ENCODE measurements at regions not wholly inside any gene's neighbourhood (a gene's known extent, or its start where the extent isn't known, plus 50 kb on each side); places are given as distances from the start of the nearest gene placed in this dataset.

- FAIRE-seq (no peak), DNase-seq (ENCODE audit: low read depth in 1 of 2, low spot score in 2 of 2) (no peak)
- no peak overlapping the region for H3K9ac ChIP-seq (replicated peaks in 1 of 4; ENCODE audit: extremely low read depth in 1 of 4, low read depth in 3 of 4, low read length in 3 of 4)
- H3K27ac ChIP-seq (ENCODE audit: low read depth, low read length): no peak overlapping the region
- 100% methylated on average over 1 of the region's 1 CpG; no CpG with 5 or more reads in 1 of the 2 experiments for WGBS, 2 experiments (ENCODE audit: extremely low coverage in 1 of 2, insufficient coverage in 1 of 2, insufficient read length in 1 of 2, insufficient replicate concordance in 2 of 2, low coverage in 1 of 2, low lambda C conversion rate in 2 of 2, missing lambda C conversion rate in 1 of 2)
- no peak overlapping the region for H2BK15ac ChIP-seq (ENCODE audit: low read length)
- peaks cover 0 to 3% (median 0%) of the 10 kb centered on the region in 4 experiments; a peak in 1 of 7 replicates for H3K4me1 ChIP-seq (replicated peaks in 1 of 4; ENCODE audit: control insufficient read depth in 3 of 4, insufficient read depth in 4 of 4, low read length in 3 of 4)
- no peaks in the 10 kb centered on the region for H3K9me3 ChIP-seq (ENCODE audit: insufficient read depth in 2 of 2, low read depth in 1 of 2, low read length in 1 of 2)
- no peak overlapping the region for H2BK12ac ChIP-seq (ENCODE audit: low read depth, low read length)
- no peak overlapping the region for H3K23ac ChIP-seq (ENCODE audit: insufficient read length)
- H3K4ac ChIP-seq (replicated peaks; ENCODE audit: insufficient read length, low read depth, low read length): no peak overlapping the region
- H3K27me3 ChIP-seq (replicated peaks in 1 of 4; ENCODE audit: control insufficient read depth in 3 of 4, extremely low read depth in 1 of 4, insufficient read depth in 3 of 4, low read length in 3 of 4): no peaks in the 10 kb centered on the region
- H4K5ac ChIP-seq (ENCODE audit: insufficient read length, low read depth, low read length): no peak overlapping the region
- no peaks in the 10 kb centered on the region for H3K79me1 ChIP-seq (ENCODE audit: low read depth, low read length)
- H2BK20ac ChIP-seq (ENCODE audit: low read length): no peak overlapping the region
- H3K4me3 ChIP-seq (ENCODE audit: extremely low read depth in 1 of 4, insufficient read depth in 2 of 4, low read depth in 3 of 4, low read length in 4 of 4): no peak overlapping the region
- ChIA-PET CTCF (ENCODE audit: partially characterized antibody) (interaction anchor here (0.6 to 1.5 kb wide), 2 partner anchors 14 to 262 kb away, joined by 3 to 4 read pairs; no protein-coding TSS in a partner anchor), POLR2A (ENCODE audit: partially characterized antibody) (no interaction called here)
- H3K79me2 ChIP-seq (ENCODE audit: control insufficient read depth in 1 of 2, insufficient read depth in 2 of 2, low read length in 2 of 2): no peaks in the 10 kb centered on the region
- H4K8ac ChIP-seq (ENCODE audit: extremely low read depth, insufficient read depth, low read length): no peak overlapping the region
- no peak overlapping the region for H3K56ac ChIP-seq (replicated peaks; ENCODE audit: insufficient read length, low read depth, low read length)
- H3K23me2 ChIP-seq (ENCODE audit: low read depth, low read length): no peaks in the 10 kb centered on the region
- no peak overlapping the region for H4K91ac ChIP-seq (replicated peaks; ENCODE audit: insufficient read length, low read length)
- no peak overlapping the region for H2BK120ac ChIP-seq (replicated peaks; ENCODE audit: low read depth, low read length)
- H3K36me3 ChIP-seq (ENCODE audit: control insufficient read depth in 2 of 4, insufficient read depth in 4 of 4, low read length in 3 of 4): no peaks in the 10 kb centered on the region
- H3K18ac ChIP-seq (ENCODE audit: extremely low read depth, low read length): no peak overlapping the region
- H3K4me2 ChIP-seq (ENCODE audit: insufficient read depth in 1 of 2, low read depth in 2 of 2, low read length in 2 of 2): no peak overlapping the region
- no peak overlapping the region for H2BK5ac ChIP-seq (ENCODE audit: low read depth, low read length)
- TF ChIP-seq CTBP2 (IDR thresholded peaks at IDR 0.05; ENCODE audit: borderline replicate concordance, insufficient read depth, insufficient read length, low read length): no peak
- TF ChIP-seq USF2 (IDR thresholded peaks at IDR 0.05; ENCODE audit: low read length): no peak
- no peak for TF ChIP-seq KDM5A (IDR thresholded peaks at IDR 0.05; ENCODE audit: low read length)
- TF ChIP-seq KDM4A (IDR thresholded peaks at IDR 0.05; ENCODE audit: low read depth, low read length, severe bottlenecking): no peak
- TF ChIP-seq ASH2L (IDR thresholded peaks at IDR 0.05; ENCODE audit: low read length): no peak
- no peak for TF ChIP-seq JUND (IDR thresholded peaks at IDR 0.05; ENCODE audit: low read length)
- TF ChIP-seq POU5F1 (IDR thresholded peaks at IDR 0.05; ENCODE audit: low read depth, low read length): no peak
- no peak for TF ChIP-seq CBX8 (IDR thresholded peaks at IDR 0.05; ENCODE audit: borderline replicate concordance, low read depth, low read length)
- no peak for TF ChIP-seq POLR2A (IDR thresholded peaks at IDR 0.05; ENCODE audit: control extremely low read depth in 1 of 2, low read depth in 2 of 2, low read length in 2 of 2)
- TF ChIP-seq MAFK (IDR thresholded peaks at IDR 0.05; ENCODE audit: low read depth, low read length): no peak
- TF ChIP-seq RNF2 (IDR thresholded peaks at IDR 0.05; ENCODE audit: borderline replicate concordance, low read depth, low read length, missing control alignments, poor library complexity, severe bottlenecking): no peak
- TF ChIP-seq POLR2AphosphoS5 (IDR thresholded peaks at IDR 0.05; ENCODE audit: low read depth, low read length): no peak
- no peak overlapping the region for H2AK5ac ChIP-seq (ENCODE audit: low read depth, low read length)
- no peak overlapping the region for H3K14ac ChIP-seq (ENCODE audit: insufficient read length)
- H4K20me1 ChIP-seq (replicated peaks in 1 of 2; ENCODE audit: control insufficient read depth in 1 of 2, insufficient read depth in 2 of 2, low read length in 2 of 2): no peaks in the 10 kb centered on the region
- H2AFZ ChIP-seq (ENCODE audit: low read length): no peak overlapping the region
Observed at GRCh38 chr15:79661411-79661810, 229.3 kb downstream of the MINAR1 start.

Data from H1 (cell line).